Spleen (tissue), 7 donors: ENCODE measurements at regions not wholly inside any gene's neighbourhood (a gene's known extent, or its start where the extent isn't known, plus 50 kb on each side); places are given as distances from the start of the nearest gene placed in this dataset.

Source experiments
- CTCF ChIP-seq, 11 experiments: fragments of 200-600 bp in 7 of 11; fragments of 450-650 bp in 4 of 11; sonication (generic) in 4 of 11; IDR thresholded peaks in 8 of 11; conservative IDR thresholded peaks in 3 of 11; 1 replicate in 7 of 11; 2 replicates in 4 of 11; pipeline versions ENCODE4 v1.4.0 to v1.8.0; 2016 to 2021; ENCODE audit warnings: antibody characterized with exemption in 11 of 11, inconsistent platforms in 4 of 11, mild to moderate bottlenecking in 1 of 11
- POLR2A ChIP-seq, 3 donors: fragments of 450-650 bp; IDR thresholded peaks; one replicate each; pipeline ENCODE4 v1.5.1; 2017; ENCODE audit warnings: antibody characterized with exemption in 3 of 3, mild to moderate bottlenecking in 1 of 3
- donor health status: DM: no; HTN: no; CAD: no; lungs with moderate emphysema.
- donor health status: DM: no; HTN: no; CAD: no.
- donor health status: DM: no; HTN: no; CAD: no.

- TF ChIP-seq CTCF (IDR thresholded peaks at IDR 0.05 in 8 of 11, conservative IDR thresholded peaks at IDR 0.05 in 3 of 11) (no peak), POLR2A (IDR thresholded peaks at IDR 0.05) (no peak)
Measured at GRCh38 chrX:63835361-63835760, 50.3 kb upstream of the ARHGEF9 start.
